AG09319 (cell line): ENCODE measurements at regions not wholly inside any gene's neighbourhood (a gene's known extent, or its start where the extent isn't known, plus 50 kb on each side); places are given as distances from the start of the nearest gene placed in this dataset.
"Not testable (repeated sequence)": the region's sequence is repeated elsewhere in the genome, so short reads cannot be mapped to it uniquely, and the experiment has no call there.

ENCODE experiments used
- DNase-seq: peaks from one replicate; pipeline ENCODE4 v3.0.0-alpha.2; 2010; ENCODE audit warnings: low read depth; ENCODE audit errors: extremely low read depth
- TF ChIP-seq, protein P1 (sequence below): IDR thresholded peaks from 2 replicates; pipeline ENCODE4 v1.5.1; 2011; ENCODE audit warnings: low read depth, mild to moderate bottlenecking, inconsistent platforms, low read length, moderate library complexity

DNA sequence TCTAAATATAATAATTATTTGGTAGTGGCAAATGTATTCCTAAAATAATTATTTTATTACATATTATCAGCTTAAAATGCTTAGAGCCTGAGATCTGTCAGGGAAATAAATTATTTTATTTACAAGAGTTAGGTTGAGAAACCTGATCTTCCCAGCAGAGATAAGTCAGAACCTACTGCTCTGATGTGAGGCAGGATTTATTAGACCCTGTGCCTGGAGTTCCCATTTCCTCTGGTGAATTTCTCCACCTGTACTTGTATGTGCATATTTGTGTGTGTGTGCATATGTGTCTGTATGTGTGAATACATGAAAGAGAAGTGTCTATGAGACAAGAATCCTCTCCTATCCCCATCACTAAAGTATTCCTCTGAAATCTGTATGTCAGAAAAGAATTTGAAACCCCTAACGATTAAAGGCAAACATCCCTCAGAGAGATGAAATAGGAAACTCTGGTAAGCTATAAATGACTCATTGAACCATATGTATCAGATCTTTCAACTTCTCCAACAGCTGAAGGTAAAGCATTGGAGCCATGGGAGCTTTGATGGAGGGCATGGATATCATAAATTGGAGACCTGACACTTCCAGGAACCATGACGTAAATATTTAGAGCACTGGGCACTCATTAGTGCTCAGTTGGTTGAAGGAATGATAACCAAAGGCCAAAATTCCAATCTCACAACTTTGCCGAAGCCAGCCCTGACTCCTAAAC lies 190.9 kb downstream of the XPNPEP1 start:
- no peak for DNase-seq
- TF ChIP-seq, protein P1, sequence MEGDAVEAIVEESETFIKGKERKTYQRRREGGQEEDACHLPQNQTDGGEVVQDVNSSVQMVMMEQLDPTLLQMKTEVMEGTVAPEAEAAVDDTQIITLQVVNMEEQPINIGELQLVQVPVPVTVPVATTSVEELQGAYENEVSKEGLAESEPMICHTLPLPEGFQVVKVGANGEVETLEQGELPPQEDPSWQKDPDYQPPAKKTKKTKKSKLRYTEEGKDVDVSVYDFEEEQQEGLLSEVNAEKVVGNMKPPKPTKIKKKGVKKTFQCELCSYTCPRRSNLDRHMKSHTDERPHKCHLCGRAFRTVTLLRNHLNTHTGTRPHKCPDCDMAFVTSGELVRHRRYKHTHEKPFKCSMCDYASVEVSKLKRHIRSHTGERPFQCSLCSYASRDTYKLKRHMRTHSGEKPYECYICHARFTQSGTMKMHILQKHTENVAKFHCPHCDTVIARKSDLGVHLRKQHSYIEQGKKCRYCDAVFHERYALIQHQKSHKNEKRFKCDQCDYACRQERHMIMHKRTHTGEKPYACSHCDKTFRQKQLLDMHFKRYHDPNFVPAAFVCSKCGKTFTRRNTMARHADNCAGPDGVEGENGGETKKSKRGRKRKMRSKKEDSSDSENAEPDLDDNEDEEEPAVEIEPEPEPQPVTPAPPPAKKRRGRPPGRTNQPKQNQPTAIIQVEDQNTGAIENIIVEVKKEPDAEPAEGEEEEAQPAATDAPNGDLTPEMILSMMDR = no peak

DNA sequence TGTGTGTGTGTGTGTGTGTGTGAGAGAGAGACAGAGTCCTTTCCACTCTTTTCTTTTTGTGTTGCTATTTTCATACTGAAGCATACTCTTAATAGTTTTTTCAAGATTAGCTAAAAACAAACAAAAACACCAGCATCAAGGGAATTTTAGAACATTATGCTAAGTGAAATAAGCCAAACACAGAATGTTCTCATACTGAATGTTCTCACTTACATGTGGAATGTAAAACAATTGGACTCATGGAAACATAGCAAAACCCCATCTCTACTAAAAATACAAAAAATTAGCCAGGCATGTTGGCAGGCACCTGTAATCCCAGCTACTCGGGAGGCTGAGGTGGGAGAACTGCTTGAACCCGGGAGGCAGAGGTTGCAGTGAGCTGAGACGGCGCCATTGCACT lies 193.4 kb downstream of the XPNPEP1 start:
- DNase-seq = not testable (repeated sequence)

DNA sequence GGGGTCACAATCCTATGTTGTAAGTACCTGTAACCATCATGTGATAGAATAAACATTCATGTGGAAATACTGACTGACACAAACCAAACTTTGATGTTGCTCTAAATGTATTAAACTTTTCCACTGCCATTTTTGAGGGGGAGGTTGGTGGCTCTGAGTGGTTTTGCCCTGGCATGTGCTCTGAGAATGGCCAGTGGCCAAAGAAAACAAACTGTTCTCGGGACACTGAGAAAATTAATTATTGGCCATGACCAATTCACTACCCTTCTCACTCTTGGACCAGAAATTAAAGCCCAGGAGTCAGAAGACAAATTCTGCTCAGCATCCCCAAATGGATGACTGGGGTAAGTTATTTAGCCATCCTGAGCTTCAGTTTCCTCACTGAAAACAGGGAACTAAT lies 195.9 kb downstream of the XPNPEP1 start:
- TF ChIP-seq, protein P1 = no peak
- no peak for DNase-seq

DNA sequence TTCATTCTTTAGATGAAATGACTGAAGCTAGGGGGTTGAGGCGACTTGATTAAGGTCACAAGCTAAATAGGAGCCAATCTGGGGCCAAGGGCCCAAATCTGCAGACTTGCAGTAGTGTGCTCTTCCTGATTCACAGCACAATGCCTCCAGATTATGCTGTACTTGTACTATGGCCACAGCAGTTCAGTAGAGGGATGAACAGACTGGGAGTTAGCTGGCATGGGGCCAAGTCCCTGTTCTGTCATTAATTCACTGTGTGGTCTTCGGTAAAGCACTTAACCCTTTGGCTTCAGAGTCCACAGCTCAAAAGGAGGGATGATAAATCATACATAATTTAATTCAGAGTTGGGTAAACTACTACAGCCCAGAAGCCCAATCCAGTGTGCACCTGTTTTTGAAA lies 196.8 kb downstream of the XPNPEP1 start:
- no peak for DNase-seq
- TF ChIP-seq, protein P1 = no peak

DNA sequence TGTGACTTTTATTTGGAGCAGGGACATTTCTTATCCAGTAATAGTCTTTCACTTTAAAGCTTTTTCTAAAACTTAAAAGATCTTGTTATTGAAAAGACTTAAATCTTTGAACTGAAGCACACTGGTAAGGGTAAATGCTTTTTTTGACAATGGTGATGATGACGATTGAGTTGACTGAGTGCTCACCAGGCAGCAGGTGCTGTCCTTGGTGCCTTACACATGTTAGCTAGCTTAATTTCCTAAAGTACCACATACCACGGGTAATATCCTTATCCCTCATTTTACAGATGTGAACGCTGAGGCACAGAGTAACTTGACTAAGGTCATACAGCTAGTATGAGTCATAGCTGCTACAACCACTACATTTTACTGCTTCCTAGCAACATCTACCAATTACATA lies 200.0 kb downstream of the XPNPEP1 start:
- no peak for DNase-seq
- TF ChIP-seq, protein P1 = no peak

DNA sequence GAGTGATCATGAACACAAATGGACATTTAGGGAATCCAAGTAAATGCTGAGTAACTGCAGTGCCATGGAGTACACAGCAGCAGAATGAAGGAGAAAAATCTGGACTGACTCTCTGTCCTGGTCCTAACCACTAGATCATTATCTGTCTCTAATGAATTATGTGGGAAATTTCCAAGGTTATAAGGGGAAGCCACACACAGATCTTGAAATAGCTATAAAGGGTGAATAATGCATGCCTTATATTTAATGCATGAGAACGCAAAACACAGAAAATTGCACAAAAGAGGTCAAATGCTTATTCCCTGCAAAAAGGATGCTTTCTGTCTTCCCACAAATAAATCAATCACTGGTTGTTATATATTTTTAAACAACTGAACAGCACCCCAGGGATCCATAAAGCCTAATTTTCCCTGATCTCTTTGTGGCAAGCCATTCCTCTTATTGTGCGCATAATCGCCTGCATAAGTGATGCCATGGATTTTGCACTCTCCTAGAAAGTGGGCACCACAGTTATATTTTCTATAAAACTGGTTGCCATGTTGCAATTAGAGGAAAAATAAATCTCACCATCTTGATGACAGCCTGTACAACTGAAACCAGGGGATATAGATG lies 201.8 kb downstream of the XPNPEP1 start:
- no peak for DNase-seq
- TF ChIP-seq, protein P1 = no peak

DNA sequence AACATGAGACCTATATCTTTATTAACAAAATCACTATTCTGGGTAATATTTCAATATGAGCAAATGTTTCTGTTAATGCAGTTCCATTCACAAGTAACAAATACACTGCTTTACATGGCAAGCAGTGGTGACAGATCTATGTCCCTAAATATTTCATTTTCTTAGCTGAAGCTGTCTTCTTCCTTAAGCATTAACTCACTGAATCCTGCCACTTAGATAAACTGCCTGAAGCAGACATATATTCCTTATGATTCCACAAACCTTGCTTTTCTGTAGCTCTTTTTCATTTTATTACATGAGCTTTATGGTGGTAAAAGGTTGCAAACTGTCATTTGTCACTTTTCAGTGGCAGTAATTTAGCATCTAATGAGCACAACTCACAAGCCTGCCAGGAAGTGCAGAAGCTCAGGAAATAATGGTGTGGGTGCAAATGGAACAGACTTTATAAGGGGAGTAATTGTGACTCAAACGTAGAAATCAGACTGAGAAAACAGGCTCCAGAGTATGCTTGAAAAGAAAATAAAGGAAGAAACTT lies 217.2 kb downstream of the XPNPEP1 start:
- TF ChIP-seq, protein P1 = no peak
- no peak for DNase-seq
